SIG-M5 (cell line): ENCODE measurements at regions not wholly inside any gene's neighbourhood (a gene's known extent, or its start where the extent isn't known, plus 50 kb on each side); places are given as distances from the start of the nearest gene placed in this dataset.

ENCODE experiments used
- DNase-seq: peaks from one replicate; lab custom pipeline; 2025; lab: John Stamatoyannopoulos, UW

DNA sequence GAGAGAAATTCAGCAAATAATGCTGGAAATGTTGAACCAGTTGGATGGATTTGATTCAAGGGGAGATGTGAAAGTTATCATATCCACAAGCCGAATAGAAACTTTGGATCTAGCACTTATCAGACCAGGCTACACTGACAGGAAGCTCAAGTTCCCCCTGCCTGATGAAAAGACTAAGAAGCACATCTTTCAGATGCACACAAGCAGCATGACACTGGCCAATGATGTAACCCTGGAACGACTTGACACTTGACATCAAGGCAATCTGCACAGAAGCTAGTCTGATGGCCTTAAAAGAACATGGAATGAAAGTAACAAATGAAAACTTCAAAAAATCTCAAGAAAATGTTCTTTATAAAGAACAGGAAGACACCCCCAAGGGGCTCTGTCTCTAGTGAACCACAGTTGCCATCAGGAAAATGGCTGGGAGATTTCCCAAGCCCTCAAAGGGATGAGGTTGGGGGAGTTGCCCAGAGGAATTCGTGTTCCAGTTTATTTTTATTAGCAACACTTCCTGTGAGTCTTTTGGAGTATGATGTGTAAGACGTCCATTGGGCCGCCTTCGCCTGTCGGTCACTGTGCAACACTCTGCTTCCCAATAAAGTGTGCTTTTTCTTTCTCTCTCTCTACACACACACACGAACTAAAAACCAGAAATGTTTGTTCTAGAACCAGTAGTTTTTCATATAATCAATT lies 200.0 kb downstream of the HIBADH start:
- DNase-seq = no peak

DNA sequence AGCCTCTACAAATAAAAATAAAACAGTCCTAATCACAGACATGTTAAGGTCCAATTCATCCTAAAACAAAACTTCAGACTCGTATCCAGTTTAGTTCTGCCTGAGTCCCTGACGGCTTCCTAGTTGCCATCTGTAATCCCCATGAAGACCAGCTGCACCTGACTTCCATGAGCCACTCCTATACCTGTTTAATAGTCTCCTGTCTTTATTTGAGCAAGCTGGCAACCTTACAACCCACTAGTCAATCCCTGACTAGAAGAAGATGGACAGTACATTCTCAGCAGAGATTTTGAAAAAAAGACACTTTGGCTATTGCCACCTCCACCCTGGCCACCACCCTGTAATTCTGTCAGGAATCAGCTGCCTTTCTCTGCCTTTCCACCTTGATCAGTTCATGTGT lies 197.7 kb downstream of the HIBADH start:
- no peak for DNase-seq

DNA sequence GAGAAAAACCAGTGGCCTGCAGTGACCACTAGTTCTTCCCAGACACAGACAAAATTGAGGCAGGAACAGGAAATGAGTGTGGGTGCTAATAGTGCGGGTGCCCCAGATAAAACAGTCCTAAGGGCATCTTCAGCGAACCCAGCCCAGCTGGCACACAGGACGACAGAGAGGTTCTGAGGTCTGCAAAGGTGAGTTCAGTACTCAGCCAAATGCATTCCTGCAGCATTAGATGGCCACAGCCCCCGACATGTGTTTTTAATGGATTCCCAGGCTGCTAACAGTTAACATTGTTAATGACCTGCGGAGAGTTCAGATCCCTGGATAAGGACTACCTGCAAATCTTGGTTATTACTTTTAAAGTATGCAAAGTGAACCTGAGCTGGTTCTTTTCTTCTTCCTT lies 196.0 kb downstream of the HIBADH start:
- no peak for DNase-seq

DNA sequence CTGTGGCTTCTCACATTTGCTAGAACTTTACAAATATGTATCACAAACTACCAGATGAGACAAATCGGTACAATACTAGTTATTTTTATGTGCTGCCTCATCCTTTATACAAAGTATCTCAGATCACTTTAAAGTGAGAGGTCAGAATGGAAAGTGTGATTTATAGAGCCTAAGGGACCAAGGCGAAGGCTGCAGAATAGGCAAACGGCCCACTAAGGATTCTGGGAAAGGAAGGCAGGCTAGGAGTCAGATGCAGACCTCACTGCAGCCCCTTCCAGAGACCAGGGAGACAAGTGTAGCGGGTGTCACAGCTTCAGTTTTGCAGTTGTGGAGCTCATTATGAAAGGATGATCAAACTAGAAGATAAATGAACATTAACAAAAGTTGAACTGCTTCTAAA lies 190.6 kb downstream of the HIBADH start:
- DNase-seq = no peak
